ENCODE measurements at regions not wholly inside any gene's neighbourhood (a gene's known extent, or its start where the extent isn't known, plus 50 kb on each side); places are given as distances from the start of the nearest gene placed in this dataset.

DNA sequence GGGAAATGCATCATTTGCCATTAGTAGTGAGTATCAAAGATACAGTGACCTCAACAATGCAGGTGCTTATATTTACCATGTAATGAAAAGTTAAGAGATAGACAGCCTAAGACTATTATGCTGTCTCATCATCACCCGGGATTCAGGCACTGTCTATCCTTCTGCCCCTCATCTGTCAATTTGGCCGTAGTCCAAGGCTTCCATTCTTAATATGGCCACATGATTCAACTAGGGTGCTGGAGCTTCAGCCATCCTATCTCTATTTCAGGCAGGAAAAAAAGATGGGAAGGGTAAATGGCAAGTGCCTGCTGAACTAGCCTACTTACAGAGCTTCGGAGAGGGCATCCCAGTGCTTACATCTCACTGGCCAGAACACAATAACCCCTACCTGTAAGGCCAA, 196.7 kb upstream of the LNX1 start:
- intact Hi-C loops (cut with DNase I), result no loop called here
- H3K27ac ChIP-seq, result peak overlapping the region; percentile 49
- H3K27me3 ChIP-seq, result no peaks in the 10 kb centered on the region
- no peaks in the 10 kb centered on the region for H3K9me3 ChIP-seq
- H3K4me1 ChIP-seq, result no peaks in the 10 kb centered on the region
- TF ChIP-seq CTCF (IDR thresholded peaks at IDR 0.05), result no peak
- no peak overlapping the region for H3K4me3 ChIP-seq
- ATAC-seq (no peak), DNase-seq (no peak)
- H3K36me3 ChIP-seq, result no peaks in the 10 kb centered on the region

DNA sequence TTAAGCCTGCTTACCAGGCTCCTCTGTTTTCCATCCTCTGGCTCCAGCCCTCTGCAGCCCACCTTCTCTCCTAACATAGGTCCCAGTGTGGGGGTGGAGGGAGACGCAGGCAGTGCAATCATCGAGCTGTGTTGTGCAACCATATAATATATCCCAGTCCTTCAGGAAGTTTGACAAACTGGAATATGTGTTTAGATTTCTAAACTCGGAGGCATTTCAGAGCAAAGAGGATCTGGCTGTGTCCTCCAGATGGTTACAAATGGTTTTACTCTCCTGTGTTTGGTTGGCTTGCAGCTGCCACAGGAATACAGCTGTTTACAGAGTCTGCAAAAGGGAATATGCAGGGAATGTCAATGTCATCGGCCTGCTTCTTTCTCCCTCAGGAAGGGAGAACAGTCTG, 195.3 kb upstream of the LNX1 start:
- Histone ChIP-seq H3K27ac (peak overlapping the region; percentile 49), H3K4me1 (no peaks in the 10 kb centered on the region), H3K9me3 (no peaks in the 10 kb centered on the region), H3K27me3 (no peaks in the 10 kb centered on the region), H3K36me3 (no peaks in the 10 kb centered on the region), H3K4me3 (no peak overlapping the region)
- intact Hi-C loops (cut with DNase I), result no loop called here
- peak; percentile 51 for ATAC-seq
- DNase-seq, result no peak
- TF ChIP-seq CTCF (IDR thresholded peaks at IDR 0.05), result no peak

DNA sequence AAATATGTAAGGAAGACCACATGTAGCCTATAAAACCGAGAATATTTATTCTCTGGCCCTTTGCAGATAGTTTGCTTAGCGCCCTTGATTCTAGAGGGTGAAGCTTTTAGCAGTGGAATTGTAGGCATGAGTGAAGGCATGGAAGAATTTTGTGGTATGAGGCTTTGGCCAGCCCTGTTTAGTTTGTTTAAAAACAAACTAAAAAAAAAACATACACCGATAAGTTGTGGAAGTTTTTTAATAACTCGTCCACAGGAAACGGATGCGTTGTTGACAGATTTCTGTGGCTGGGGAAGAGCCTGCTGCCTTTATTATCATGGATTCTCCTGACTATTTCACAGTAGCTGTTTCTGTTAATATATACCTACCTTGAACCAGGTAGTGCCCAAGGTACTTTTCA, 194.7 kb upstream of the LNX1 start:
- Histone ChIP-seq H3K27me3 (no peaks in the 10 kb centered on the region), H3K36me3 (no peaks in the 10 kb centered on the region), H3K4me1 (no peaks in the 10 kb centered on the region), H3K9me3 (no peaks in the 10 kb centered on the region), H3K27ac (peak overlapping the region; percentile 49), H3K4me3 (no peak overlapping the region)
- DNase-seq (no peak), ATAC-seq (no peak)
- intact Hi-C loops (cut with DNase I), result no loop called here
- TF ChIP-seq CTCF (IDR thresholded peaks at IDR 0.05), result no peak

DNA sequence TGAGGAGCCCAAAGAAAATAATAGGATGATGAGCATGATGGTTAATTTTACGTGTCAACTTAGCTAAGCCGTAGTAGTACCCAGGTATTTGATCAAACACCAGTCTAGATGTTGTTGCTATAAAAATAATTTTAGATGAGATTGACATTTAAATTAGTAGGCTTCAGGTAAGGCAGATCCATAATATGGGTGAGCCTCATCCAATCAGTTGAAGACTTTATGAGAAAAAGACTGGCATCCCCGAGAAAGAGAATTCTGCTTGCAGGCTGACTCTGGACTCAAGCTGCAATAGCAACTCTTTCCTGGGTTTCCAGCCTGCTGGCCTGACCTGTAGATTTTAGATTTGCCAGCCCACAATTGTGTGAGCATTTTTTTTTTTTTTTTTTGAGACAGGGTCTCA, 192.8 kb upstream of the LNX1 start:
- DNase-seq, result no peak
- Histone ChIP-seq H3K27ac (no peak overlapping the region), H3K4me3 (no peak overlapping the region), H3K27me3 (no peaks in the 10 kb centered on the region), H3K9me3 (no peaks in the 10 kb centered on the region), H3K36me3 (no peaks in the 10 kb centered on the region), H3K4me1 (no peaks in the 10 kb centered on the region)
- no peak for ATAC-seq
- intact Hi-C loops (cut with DNase I), result no loop called here
- TF ChIP-seq CTCF (IDR thresholded peaks at IDR 0.05), result no peak

DNA sequence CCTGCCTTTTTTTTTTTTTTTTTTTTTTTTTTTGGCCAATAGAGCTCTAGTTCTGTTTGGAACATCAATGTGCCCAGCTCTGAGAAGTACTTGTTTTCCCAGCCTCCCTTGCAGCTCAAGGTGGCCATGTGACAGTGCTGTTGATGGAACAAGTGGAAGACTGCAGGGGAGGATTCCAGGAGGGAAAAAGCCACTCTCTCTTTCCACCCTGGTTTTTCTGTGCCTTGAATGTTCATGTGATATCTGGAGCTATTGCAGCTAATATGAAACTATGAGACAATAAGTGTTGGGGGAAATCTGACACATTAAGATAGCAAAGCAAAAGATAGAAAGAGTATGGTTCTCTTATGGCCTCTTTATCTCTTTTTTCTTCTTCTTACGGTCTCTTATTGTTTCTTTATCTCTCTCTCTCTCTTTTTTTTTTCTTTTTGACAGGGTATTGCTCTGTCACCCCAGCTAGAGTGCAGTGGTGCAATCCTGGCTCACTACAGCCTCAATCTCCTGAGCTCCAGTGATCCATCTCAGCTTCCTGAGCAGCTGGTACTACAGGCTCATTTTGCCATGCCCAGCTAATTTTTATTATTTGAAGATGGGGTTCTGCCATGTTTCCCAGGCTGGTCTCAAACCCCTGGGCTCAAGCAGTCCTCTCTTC, 192.0 kb upstream of the LNX1 start:
- ATAC-seq (no peak), DNase-seq (no peak)
- no peak for TF ChIP-seq CTCF (IDR thresholded peaks at IDR 0.05)
- Histone ChIP-seq H3K4me3 (no peak overlapping the region), H3K9me3 (no peaks in the 10 kb centered on the region), H3K27me3 (no peaks in the 10 kb centered on the region), H3K36me3 (no peaks in the 10 kb centered on the region), H3K27ac (no peak overlapping the region), H3K4me1 (no peaks in the 10 kb centered on the region)
- intact Hi-C loops (cut with DNase I), result no loop called here

DNA sequence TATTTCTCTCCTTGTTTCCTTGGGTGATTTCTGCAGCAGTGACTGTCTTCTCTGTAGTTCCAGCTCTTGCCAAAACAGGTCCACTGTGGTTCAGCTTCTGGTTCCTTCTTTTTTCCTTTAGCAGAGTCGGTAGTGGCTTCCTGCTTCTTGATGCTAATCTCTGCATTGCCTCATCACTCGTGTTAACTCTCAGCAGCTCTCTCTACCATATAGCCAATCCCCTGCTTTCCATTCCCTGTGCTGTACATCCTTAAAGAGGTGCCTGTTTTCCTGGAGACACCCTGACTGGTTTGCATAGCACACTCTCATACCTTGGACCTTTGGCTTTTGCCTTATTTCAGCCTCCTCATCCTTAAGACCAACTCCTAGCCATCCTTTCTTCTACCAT, 191.2 kb upstream of the LNX1 start:
- intact Hi-C loops (cut with DNase I), result no loop called here
- peak; percentile 49 for ATAC-seq

More for the DNA sequence above, 191.2 kb upstream of the LNX1 start:
- no peaks in the 10 kb centered on the region for H3K9me3 ChIP-seq
- TF ChIP-seq CTCF (IDR thresholded peaks at IDR 0.05), result no peak
- no peaks in the 10 kb centered on the region for H3K4me1 ChIP-seq
- H3K4me3 ChIP-seq, result no peak overlapping the region
- no peaks in the 10 kb centered on the region for H3K27me3 ChIP-seq
- H3K27ac ChIP-seq, result no peak overlapping the region
- H3K36me3 ChIP-seq, result no peaks in the 10 kb centered on the region
- DNase-seq, result no peak

Measured in upper lobe of right lung (tissue), 1 donor.